ENCODE measurements at regions not wholly inside any gene's neighbourhood (a gene's known extent, or its start where the extent isn't known, plus 50 kb on each side); places are given as distances from the start of the nearest gene placed in this dataset.

DNA sequence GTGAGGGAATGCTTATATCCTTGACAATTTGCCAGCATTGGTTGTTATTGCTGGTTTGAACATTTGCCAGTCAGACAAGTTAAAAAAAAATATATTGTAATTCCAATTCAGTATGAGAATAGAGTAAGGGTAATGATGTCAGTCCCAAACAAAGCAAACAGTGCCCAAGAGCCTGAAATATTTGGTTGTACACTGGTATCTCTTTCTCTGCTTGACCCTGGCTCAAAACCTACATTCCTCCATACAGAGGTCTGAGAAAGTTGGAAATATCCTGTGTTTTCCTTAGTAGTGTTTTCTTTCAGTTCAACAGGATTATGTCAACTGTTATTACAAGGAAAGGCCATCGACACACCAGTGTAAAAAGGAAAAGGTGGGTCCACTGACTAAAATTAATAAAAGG is 145.6 kb downstream of the MRPL39 start:
- TF ChIP-seq, protein P1, sequence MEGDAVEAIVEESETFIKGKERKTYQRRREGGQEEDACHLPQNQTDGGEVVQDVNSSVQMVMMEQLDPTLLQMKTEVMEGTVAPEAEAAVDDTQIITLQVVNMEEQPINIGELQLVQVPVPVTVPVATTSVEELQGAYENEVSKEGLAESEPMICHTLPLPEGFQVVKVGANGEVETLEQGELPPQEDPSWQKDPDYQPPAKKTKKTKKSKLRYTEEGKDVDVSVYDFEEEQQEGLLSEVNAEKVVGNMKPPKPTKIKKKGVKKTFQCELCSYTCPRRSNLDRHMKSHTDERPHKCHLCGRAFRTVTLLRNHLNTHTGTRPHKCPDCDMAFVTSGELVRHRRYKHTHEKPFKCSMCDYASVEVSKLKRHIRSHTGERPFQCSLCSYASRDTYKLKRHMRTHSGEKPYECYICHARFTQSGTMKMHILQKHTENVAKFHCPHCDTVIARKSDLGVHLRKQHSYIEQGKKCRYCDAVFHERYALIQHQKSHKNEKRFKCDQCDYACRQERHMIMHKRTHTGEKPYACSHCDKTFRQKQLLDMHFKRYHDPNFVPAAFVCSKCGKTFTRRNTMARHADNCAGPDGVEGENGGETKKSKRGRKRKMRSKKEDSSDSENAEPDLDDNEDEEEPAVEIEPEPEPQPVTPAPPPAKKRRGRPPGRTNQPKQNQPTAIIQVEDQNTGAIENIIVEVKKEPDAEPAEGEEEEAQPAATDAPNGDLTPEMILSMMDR (IDR thresholded peaks at IDR 0.05) = no peak
- no peak for TF ChIP-seq POLR2A (IDR thresholded peaks at IDR 0.05)

All from transverse colon (tissue), 3 donors.